Body of pancreas (tissue), 4 donors: ENCODE measurements at regions not wholly inside any gene's neighbourhood (a gene's known extent, or its start where the extent isn't known, plus 50 kb on each side); places are given as distances from the start of the nearest gene placed in this dataset.

Experiments used
- ATAC-seq: fragments of 150-250 bp; one replicate; pipeline ENCODE4 v1.9.1; 2016
- DNase-seq, 4 donors: peaks; one replicate each; pipeline ENCODE4 v3.0.0-alpha.2; 2019
- H3K27ac ChIP-seq, 4 donors: fragments of 200-600 bp; sonication (generic); 1 replicate in 3 of 4; 2 replicates in 1 of 4; pipeline versions ENCODE4 v1.5.1 to v1.6.1; 2016 to 2019; ENCODE audit warnings: mild to moderate bottlenecking in 1 of 4, mixed read lengths in 1 of 4, moderate library complexity in 1 of 4
- H3K27me3 ChIP-seq, 2 donors: fragments of 200-600 bp; sonication (generic); one replicate each; pipeline ENCODE4 v1.6.0; 2016; ENCODE audit warnings: mild to moderate bottlenecking in 1 of 2
- H3K36me3 ChIP-seq, 2 donors: fragments of 200-600 bp; sonication (generic); replicated peaks in 1 of 2; 2 replicates each; pipeline ENCODE4 v1.5.1; 2016; ENCODE audit warnings: low read depth in 2 of 2; ENCODE audit not compliant: insufficient read depth in 1 of 2
- H3K4me1 ChIP-seq: fragments of 200-600 bp; sonication (generic); one replicate; pipeline ENCODE4 v1.6.0; 2016
- H3K4me3 ChIP-seq, 2 donors: fragments of 200-600 bp; sonication (generic); 1 replicate in 1 of 2; 2 replicates in 1 of 2; pipeline ENCODE4 v1.5.1; 2016 to 2019
- H3K9me3 ChIP-seq, 3 donors: fragments of 200-600 bp; sonication (generic); 1 replicate in 2 of 3; 2 replicates in 1 of 3; pipeline ENCODE4 v1.5.1; 2016
- CTCF ChIP-seq, 7 experiments: fragments of 450-650 bp in 4 of 7; fragments of 200-600 bp in 3 of 7; sonication (generic) in 3 of 7; IDR thresholded peaks; one replicate each; pipeline ENCODE4 v1.5.1; 2016 to 2019; ENCODE audit warnings: antibody characterized with exemption in 7 of 7
- POLR2A ChIP-seq, 3 donors: fragments of 450-650 bp; IDR thresholded peaks; one replicate each; pipeline ENCODE4 v1.6.1; 2016; ENCODE audit warnings: antibody characterized with exemption in 3 of 3, mild to moderate bottlenecking in 2 of 3
- WGBS, 2 donors: methylation state at CpG; one replicate each; pipeline ENCODE4 v1.1.5; 2017; 5-methylcytosine and 5-hydroxymethylcytosine counted together
- intact Hi-C: fragments of 100-400 bp; cut with DNase I; formaldehyde crosslinking; loops from one replicate; pipeline ENCODE4 v1.15.1; 2023

- Histone ChIP-seq H3K4me1 (no peaks in the 10 kb centered on the region), H3K36me3 (no peaks in the 10 kb centered on the region), H3K27ac (no peak overlapping the region), H3K27me3 (no peaks in the 10 kb centered on the region), H3K9me3 (no peaks in the 10 kb centered on the region), H3K4me3 (no peak overlapping the region)
- intact Hi-C loops = no loop called here
- ATAC-seq = no peak
- 48 to 51% methylated on average over 3 of the region's 3 CpGs for WGBS, 2 donors
- no peak for DNase-seq
- TF ChIP-seq POLR2A (IDR thresholded peaks at IDR 0.05) (no peak), CTCF (IDR thresholded peaks at IDR 0.05) (no peak)
These were observed 2693.1 kb downstream of the ARAP2 start for GRCh38 chr4:33551244-33551643.

GRCh38 chr4:33561259-33561658 is 2683.1 kb downstream of the ARAP2 start:
- no peak overlapping the region for H3K27ac ChIP-seq
- TF ChIP-seq POLR2A (IDR thresholded peaks at IDR 0.05) = no peak
- no peaks in the 10 kb centered on the region for H3K36me3 ChIP-seq
- 56 to 64% methylated on average over 2 of the region's 2 CpGs for WGBS, 2 donors
- no peaks in the 10 kb centered on the region for H3K4me1 ChIP-seq
- no peak for DNase-seq
- H3K27me3 ChIP-seq = no peaks in the 10 kb centered on the region
- H3K9me3 ChIP-seq = no peaks in the 10 kb centered on the region
- ATAC-seq = no peak
- intact Hi-C loops = no loop called here
- no peak overlapping the region for H3K4me3 ChIP-seq

GRCh38 chr4:33566649-33567048 is 2677.7 kb downstream of the ARAP2 start:
- ATAC-seq (no peak), DNase-seq (no peak)
- no peaks in the 10 kb centered on the region for H3K4me1 ChIP-seq
- TF ChIP-seq POLR2A (IDR thresholded peaks at IDR 0.05) = no peak
- no peak for TF ChIP-seq CTCF (IDR thresholded peaks at IDR 0.05)
- intact Hi-C loops = no loop called here
- WGBS, 2 donors = 53 to 73% methylated on average over 2 of the region's 2 CpGs
- H3K9me3 ChIP-seq = no peaks in the 10 kb centered on the region
- no peaks in the 10 kb centered on the region for H3K36me3 ChIP-seq
- H3K27ac ChIP-seq = no peak overlapping the region
- H3K4me3 ChIP-seq = no peak overlapping the region
- no peaks in the 10 kb centered on the region for H3K27me3 ChIP-seq

GRCh38 chr4:33577791-33578190 is 2666.5 kb downstream of the ARAP2 start:
- 37 to 48% methylated on average over 6 of the region's 6 CpGs for WGBS, 2 donors
- Histone ChIP-seq H3K4me3 (no peak overlapping the region), H3K4me1 (no peaks in the 10 kb centered on the region), H3K27me3 (no peaks in the 10 kb centered on the region), H3K27ac (no peak overlapping the region), H3K36me3 (no peaks in the 10 kb centered on the region), H3K9me3 (no peaks in the 10 kb centered on the region)
- DNase-seq (no peak), ATAC-seq (no peak)
- TF ChIP-seq POLR2A (IDR thresholded peaks at IDR 0.05) (no peak), CTCF (IDR thresholded peaks at IDR 0.05) (no peak)
- intact Hi-C loops = no loop called here

GRCh38 chr4:33579951-33580350 is 2664.4 kb downstream of the ARAP2 start:
- H3K4me3 ChIP-seq = no peak overlapping the region
- no peaks in the 10 kb centered on the region for H3K27me3 ChIP-seq
- DNase-seq (no peak), ATAC-seq (no peak)
- no peaks in the 10 kb centered on the region for H3K9me3 ChIP-seq
- TF ChIP-seq CTCF (IDR thresholded peaks at IDR 0.05) (no peak), POLR2A (IDR thresholded peaks at IDR 0.05) (no peak)
- no peaks in the 10 kb centered on the region for H3K36me3 ChIP-seq
- H3K4me1 ChIP-seq = no peaks in the 10 kb centered on the region
- no peak overlapping the region for H3K27ac ChIP-seq
- 41 to 47% methylated on average over 3 of the region's 3 CpGs for WGBS, 2 donors
- intact Hi-C loops = no loop called here
